Small intestine (tissue), 7 donors: ENCODE measurements at regions not wholly inside any gene's neighbourhood (a gene's known extent, or its start where the extent isn't known, plus 50 kb on each side); places are given as distances from the start of the nearest gene placed in this dataset.

Source experiments
- DNase-seq, 2 donors: peaks; one replicate each; pipeline versions ENCODE4 v3.0.0 to v3.0.0-alpha.2; 2013
- FAIRE-seq: peaks from 2 replicates; lab custom pipeline; 2012; peaks lifted over from hg19 to GRCh38; lab: Jason Lieb, UNC
- H3K27ac ChIP-seq, 3 donors: one replicate each; pipeline ENCODE4 v1.5.1; 2013; ENCODE audit warnings: low read length in 2 of 3, mild to moderate bottlenecking in 2 of 3, control low read depth in 1 of 3, inconsistent platforms in 1 of 3, low read depth in 1 of 3, moderate library complexity in 1 of 3
- H3K27me3 ChIP-seq, 3 donors: one replicate each; pipeline ENCODE4 v1.6.1; 2013; ENCODE audit warnings: low read length in 3 of 3, inconsistent platforms in 1 of 3; ENCODE audit not compliant: control insufficient read depth in 3 of 3, insufficient read depth in 3 of 3
- H3K36me3 ChIP-seq, 3 donors: one replicate each; pipeline ENCODE4 v1.6.1; 2013; ENCODE audit warnings: low read length in 3 of 3, inconsistent platforms in 1 of 3, low read depth in 1 of 3, mild to moderate bottlenecking in 1 of 3, moderate library complexity in 1 of 3; ENCODE audit not compliant: control insufficient read depth in 3 of 3, insufficient read depth in 2 of 3
- H3K4me1 ChIP-seq, 3 donors: one replicate each; pipeline ENCODE4 v1.6.1; 2013; ENCODE audit warnings: low read length in 2 of 3, inconsistent platforms in 1 of 3, low read depth in 1 of 3, mild to moderate bottlenecking in 1 of 3, moderate library complexity in 1 of 3; ENCODE audit not compliant: control insufficient read depth in 3 of 3, insufficient read depth in 2 of 3
- H3K4me3 ChIP-seq, 3 donors: one replicate each; pipeline ENCODE4 v1.5.1; 2013; ENCODE audit warnings: low read length in 3 of 3, control low read depth in 1 of 3, inconsistent platforms in 1 of 3, low read depth in 1 of 3, mild to moderate bottlenecking in 1 of 3, moderate library complexity in 1 of 3
- H3K9me3 ChIP-seq, 2 donors: one replicate each; pipeline ENCODE4 v1.6.1; 2013; ENCODE audit warnings: low read depth in 1 of 2, low read length in 1 of 2; ENCODE audit not compliant: control insufficient read depth in 2 of 2, insufficient read depth in 1 of 2
- WGBS, 3 donors: extraction: QIAGEN DNeasy Blood & Tissue Kit; methylation state at CpG; one replicate each; pipeline ENCODE4 v1.1.7; 2013; 5-methylcytosine and 5-hydroxymethylcytosine counted together
- donor health status: healthy with polysubstance abuse.
- donor health status: control.
- donor health status: control.
- donor health status: Bipolar disorder and iron deficiency.
- donor health status: healthy.

GRCh38 chr2:64863097-64863820 lies 125.9 kb upstream of the SLC1A4 start:
- Histone ChIP-seq H3K9me3 (no peaks in the 10 kb centered on the region), H3K27ac (no peak overlapping the region), H3K4me3 (no peak overlapping the region), H3K4me1 (peaks cover 0 to 19% (median 0%) of the 10 kb centered on the region in 3 donors), H3K36me3 (no peaks in the 10 kb centered on the region), H3K27me3 (peaks cover 0 to 17% (median 0%) of the 10 kb centered on the region in 3 donors)
- WGBS, 3 donors, result 83 to 94% (median 91%) methylated on average over 4 of the region's 4 CpGs
- DNase-seq (no peak), FAIRE-seq (no peak)

GRCh38 chr2:64865073-64865830 lies 123.9 kb upstream of the SLC1A4 start:
- H3K27me3 ChIP-seq, result peaks cover 0 to 20% (median 0%) of the 10 kb centered on the region in 3 donors
- H3K4me1 ChIP-seq, result peaks cover 0 to 7% (median 0%) of the 10 kb centered on the region in 3 donors
- DNase-seq, result peak; percentile 61 to 75
- no peaks in the 10 kb centered on the region for H3K36me3 ChIP-seq
- H3K27ac ChIP-seq, result peak overlapping the region in 1 of 3 donors; percentile 22
- FAIRE-seq, result no peak
- 1% methylated on average over 51 to 67 of the region's 67 CpGs for WGBS, 3 donors
- peak overlapping the region; percentile 36 to 58 (median 58) for H3K4me3 ChIP-seq
- no peaks in the 10 kb centered on the region for H3K9me3 ChIP-seq

- H3K36me3 ChIP-seq, result no peaks in the 10 kb centered on the region
- H3K4me1 ChIP-seq, result peaks cover 0 to 7% (median 0%) of the 10 kb centered on the region in 3 donors
- FAIRE-seq (no peak), DNase-seq (no peak)
- 43 to 62% (median 45%) methylated on average over 10 of the region's 10 CpGs for WGBS, 3 donors
- peaks cover 0 to 20% (median 0%) of the 10 kb centered on the region in 3 donors for H3K27me3 ChIP-seq
- H3K9me3 ChIP-seq, result no peaks in the 10 kb centered on the region
- H3K27ac ChIP-seq, result no peak overlapping the region
- no peak overlapping the region for H3K4me3 ChIP-seq
These were observed 123.3 kb upstream of the SLC1A4 start for GRCh38 chr2:64865831-64866345.

- Histone ChIP-seq H3K4me3 (no peak overlapping the region), H3K4me1 (peaks cover 0 to 7% (median 0%) of the 10 kb centered on the region in 3 donors), H3K9me3 (no peaks in the 10 kb centered on the region), H3K36me3 (no peaks in the 10 kb centered on the region), H3K27me3 (peaks cover 0 to 20% (median 0%) of the 10 kb centered on the region in 3 donors), H3K27ac (no peak overlapping the region)
- DNase-seq (no peak), FAIRE-seq (no peak)
- 21 to 42% (median 27%) methylated on average over 8 of the region's 8 CpGs for WGBS, 3 donors
These were observed 122.4 kb upstream of the SLC1A4 start for GRCh38 chr2:64866797-64867196.

GRCh38 chr2:64867253-64867996 lies 121.8 kb upstream of the SLC1A4 start:
- H3K27ac ChIP-seq, result no peak overlapping the region
- H3K4me3 ChIP-seq, result no peak overlapping the region
- no peaks in the 10 kb centered on the region for H3K9me3 ChIP-seq
- no peaks in the 10 kb centered on the region for H3K36me3 ChIP-seq
- no peak for DNase-seq
- H3K4me1 ChIP-seq, result peaks cover 0 to 7% (median 0%) of the 10 kb centered on the region in 3 donors
- WGBS, 3 donors, result 80 to 86% (median 81%) methylated on average over 9 of the region's 9 CpGs
- peaks cover 0 to 20% (median 0%) of the 10 kb centered on the region in 3 donors for H3K27me3 ChIP-seq
- no peak for FAIRE-seq

GRCh38 chr2:64869126-64869525 lies 120.1 kb upstream of the SLC1A4 start:
- Histone ChIP-seq H3K4me3 (no peak overlapping the region), H3K27ac (no peak overlapping the region), H3K4me1 (peaks cover 0 to 7% (median 0%) of the 10 kb centered on the region in 3 donors), H3K27me3 (peaks cover 0 to 20% (median 0%) of the 10 kb centered on the region in 3 donors), H3K9me3 (no peaks in the 10 kb centered on the region), H3K36me3 (no peaks in the 10 kb centered on the region)
- DNase-seq (no peak), FAIRE-seq (no peak)
- 81 to 87% (median 84%) methylated on average over 10 of the region's 10 CpGs for WGBS, 3 donors

- no peak overlapping the region for H3K4me3 ChIP-seq
- no peak overlapping the region for H3K27ac ChIP-seq
- no peaks in the 10 kb centered on the region for H3K9me3 ChIP-seq
- no peaks in the 10 kb centered on the region for H3K36me3 ChIP-seq
- FAIRE-seq (no peak), DNase-seq (peak; percentile 57 to 81)
- H3K4me1 ChIP-seq, result no peaks in the 10 kb centered on the region
- 0 to 1% (median 0%) methylated on average over 14 of the region's 14 CpGs for WGBS, 3 donors
- peaks cover 0 to 3% (median 0%) of the 10 kb centered on the region in 3 donors for H3K27me3 ChIP-seq
These were observed 115.7 kb upstream of the SLC1A4 start for GRCh38 chr2:64873472-64873924.

GRCh38 chr2:64874593-64874992 lies 114.6 kb upstream of the SLC1A4 start:
- FAIRE-seq, result no peak
- Histone ChIP-seq H3K27me3 (no peaks in the 10 kb centered on the region), H3K9me3 (no peaks in the 10 kb centered on the region), H3K4me1 (no peaks in the 10 kb centered on the region), H3K4me3 (no peak overlapping the region), H3K27ac (no peak overlapping the region), H3K36me3 (no peaks in the 10 kb centered on the region)
- 83 to 91% (median 88%) methylated on average over 1 of the region's 1 CpG for WGBS, 3 donors
- no peak for DNase-seq
